H1 (cell line): ENCODE measurements at regions not wholly inside any gene's neighbourhood (a gene's known extent, or its start where the extent isn't known, plus 50 kb on each side); places are given as distances from the start of the nearest gene placed in this dataset.

ENCODE experiments used
- CTCF ChIA-PET: fragments of 300-600 bp; sonication (Branson Sonifier 250); formaldehyde crosslinking; loops from one replicate; lab custom pipeline; 2021; ENCODE audit not compliant: partially characterized antibody; lab: Charles Lee
- POLR2A ChIA-PET: fragments of 300-600 bp; sonication (Branson Sonifier 250); formaldehyde crosslinking; loops from one replicate; lab custom pipeline; 2021; ENCODE audit warnings: inconsistent platforms; ENCODE audit not compliant: partially characterized antibody; lab: Charles Lee
- DNase-seq, 2 experiments: peaks; one replicate each; pipeline versions ENCODE4 v3.0.0 to v3.0.0-alpha.2; 2010 to 2022; ENCODE audit warnings: low spot score in 2 of 2, low read depth in 1 of 2, mixed read lengths in 1 of 2
- FAIRE-seq: peaks from 2 replicates; lab custom pipeline; 2011; peaks lifted over from hg19 to GRCh38; lab: Jason Lieb, UNC
- H2AFZ ChIP-seq: 2 replicates; pipeline ENCODE4 v1.8.1; 2012; ENCODE audit warnings: low read length, inconsistent platforms
- H2AK5ac ChIP-seq: 2 replicates; pipeline ENCODE4 v1.6.1; 2013; ENCODE audit warnings: low read depth, low read length
- H2BK120ac ChIP-seq: replicated peaks from 2 replicates; pipeline ENCODE3; 2013; ENCODE audit warnings: low read depth, low read length, inconsistent platforms
- H2BK12ac ChIP-seq: 2 replicates; pipeline ENCODE4 v1.6.1; 2013; ENCODE audit warnings: low read depth, low read length
- H2BK15ac ChIP-seq: 2 replicates; pipeline ENCODE4 v1.6.1; 2013; ENCODE audit warnings: low read length
- H2BK20ac ChIP-seq: 2 replicates; pipeline ENCODE4 v1.6.1; 2013; ENCODE audit warnings: low read length
- H2BK5ac ChIP-seq: 2 replicates; pipeline ENCODE4 v1.6.1; 2013; ENCODE audit warnings: low read depth, low read length
- H3K14ac ChIP-seq: 2 replicates; pipeline ENCODE4 v1.6.1; 2013; ENCODE audit warnings: inconsistent platforms; ENCODE audit not compliant: insufficient read length
- H3K18ac ChIP-seq: 2 replicates; pipeline ENCODE4 v1.6.1; 2013; ENCODE audit warnings: low read length; ENCODE audit errors: extremely low read depth
- H3K23ac ChIP-seq: 2 replicates; pipeline ENCODE4 v1.6.1; 2013; ENCODE audit warnings: inconsistent platforms; ENCODE audit not compliant: insufficient read length
- H3K23me2 ChIP-seq: 2 replicates; pipeline ENCODE4 v1.6.1; 2013; ENCODE audit warnings: low read depth, low read length
- H3K27ac ChIP-seq: 2 replicates; pipeline ENCODE4 v1.6.1; 2011; ENCODE audit warnings: low read depth, low read length, inconsistent platforms
- H3K27me3 ChIP-seq, 4 experiments: replicated peaks in 1 of 4; 1 replicate in 1 of 4; 2 replicates in 3 of 4; pipeline versions ENCODE4 v1.6.1 to v1.8.1; 2011 to 2013; ENCODE audit warnings: low read length in 3 of 4, mild to moderate bottlenecking in 3 of 4, inconsistent platforms in 2 of 4, mixed read lengths in 2 of 4, moderate library complexity in 1 of 4; ENCODE audit not compliant: control insufficient read depth in 3 of 4, insufficient read depth in 3 of 4; ENCODE audit errors: extremely low read depth in 1 of 4
- H3K36me3 ChIP-seq, 4 experiments: 2 replicates each; pipeline versions ENCODE4 v1.6.1 to v1.8.1; 2011 to 2013; ENCODE audit warnings: mild to moderate bottlenecking in 4 of 4, low read length in 3 of 4, moderate library complexity in 2 of 4, control low read depth in 1 of 4, inconsistent platforms in 1 of 4; ENCODE audit not compliant: insufficient read depth in 4 of 4, control insufficient read depth in 2 of 4
- H3K4ac ChIP-seq: replicated peaks from 2 replicates; pipeline ENCODE3; 2013; ENCODE audit warnings: low read length, low read depth, mixed read lengths, inconsistent platforms; ENCODE audit not compliant: insufficient read length
- H3K4me1 ChIP-seq, 4 experiments: replicated peaks in 1 of 4; 1 replicate in 1 of 4; 2 replicates in 3 of 4; pipeline versions ENCODE4 v1.6.1 to v1.8.1; 2011 to 2013; ENCODE audit warnings: low read length in 3 of 4, inconsistent platforms in 2 of 4, mixed read lengths in 1 of 4; ENCODE audit not compliant: insufficient read depth in 4 of 4, control insufficient read depth in 3 of 4
- H3K4me2 ChIP-seq, 2 experiments: 2 replicates each; pipeline versions ENCODE4 v1.6.1 to v1.8.1; 2011 to 2013; ENCODE audit warnings: low read depth in 2 of 2, low read length in 2 of 2, control low read depth in 1 of 2, inconsistent platforms in 1 of 2, mild to moderate bottlenecking in 1 of 2; ENCODE audit not compliant: insufficient read depth in 1 of 2
- H3K4me3 ChIP-seq, 4 experiments: fragments of 200-600, 300-600 bp in 1 of 4; sonication (generic), shearing (Covaris generic), sonication (Bioruptor Twin) in 1 of 4; 2 replicates each; pipeline versions ENCODE4 v1.5.1 to v1.8.1; 2011 to 2016; ENCODE audit warnings: low read length in 4 of 4, low read depth in 3 of 4, control low read depth in 2 of 4, inconsistent platforms in 2 of 4, mild to moderate bottlenecking in 2 of 4, mixed read lengths in 1 of 4, moderate library complexity in 1 of 4; ENCODE audit not compliant: insufficient read depth in 2 of 4; ENCODE audit errors: extremely low read depth in 1 of 4
- H3K56ac ChIP-seq: replicated peaks from 2 replicates; pipeline ENCODE3; 2013; ENCODE audit warnings: low read depth, mild to moderate bottlenecking, mixed read lengths, low read length, inconsistent platforms; ENCODE audit not compliant: insufficient read length
- H3K79me1 ChIP-seq: 2 replicates; pipeline ENCODE4 v1.6.1; 2013; ENCODE audit warnings: low read depth, low read length, control low read depth
- H3K79me2 ChIP-seq, 2 experiments: 2 replicates each; pipeline versions ENCODE4 v1.6.1 to v1.8.1; 2012 to 2013; ENCODE audit warnings: low read length in 2 of 2, mild to moderate bottlenecking in 2 of 2, inconsistent platforms in 1 of 2; ENCODE audit not compliant: insufficient read depth in 2 of 2, control insufficient read depth in 1 of 2
- H3K9ac ChIP-seq, 4 experiments: replicated peaks in 1 of 4; 1 replicate in 1 of 4; 2 replicates in 3 of 4; pipeline versions ENCODE4 v1.6.1 to v1.8.1; 2011 to 2013; ENCODE audit warnings: low read depth in 3 of 4, low read length in 3 of 4, control low read depth in 2 of 4, mild to moderate bottlenecking in 2 of 4, moderate library complexity in 2 of 4, inconsistent platforms in 1 of 4; ENCODE audit errors: extremely low read depth in 1 of 4
- H3K9me3 ChIP-seq, 2 experiments: 2 replicates each; pipeline versions ENCODE4 v1.6.1 to v1.8.1; 2012 to 2013; ENCODE audit warnings: mild to moderate bottlenecking in 2 of 2, moderate library complexity in 2 of 2, control low read depth in 1 of 2, inconsistent platforms in 1 of 2, low read depth in 1 of 2, low read length in 1 of 2, mixed read lengths in 1 of 2; ENCODE audit not compliant: insufficient read depth in 2 of 2
- H4K20me1 ChIP-seq, 2 experiments: replicated peaks in 1 of 2; 2 replicates each; pipeline versions ENCODE3 to v1.8.1; 2011 to 2013; ENCODE audit warnings: inconsistent platforms in 2 of 2, low read length in 2 of 2, mild to moderate bottlenecking in 1 of 2; ENCODE audit not compliant: insufficient read depth in 2 of 2, control insufficient read depth in 1 of 2
- H4K5ac ChIP-seq: 2 replicates; pipeline ENCODE4 v1.6.1; 2013; ENCODE audit warnings: low read length, low read depth, mixed read lengths, inconsistent platforms; ENCODE audit not compliant: insufficient read length
- H4K8ac ChIP-seq: 2 replicates; pipeline ENCODE4 v1.8.0; 2013; ENCODE audit warnings: mild to moderate bottlenecking, moderate library complexity, low read length, inconsistent platforms; ENCODE audit not compliant: insufficient read depth; ENCODE audit errors: extremely low read depth
- H4K91ac ChIP-seq: replicated peaks from 2 replicates; pipeline ENCODE3; 2013; ENCODE audit warnings: low read length, mixed read lengths, inconsistent platforms; ENCODE audit not compliant: insufficient read length
- CBX5 ChIP-seq: fragments of 300-800, 300-1000 bp; sonication (generic); IDR thresholded peaks from 2 replicates; pipeline ENCODE4 v1.7.1; 2016; ENCODE audit warnings: antibody characterized with exemption, low read length, low read depth
- CEBPB ChIP-seq: IDR thresholded peaks from 2 replicates; pipeline ENCODE4 v1.6.1; 2012; ENCODE audit warnings: low read depth, low read length
- CHD1 ChIP-seq: IDR thresholded peaks from 2 replicates; pipeline ENCODE4 v1.6.1; 2012; ENCODE audit warnings: low read depth, low read length, improper control_type of control experiment
- EP300 ChIP-seq, 2 experiments: IDR thresholded peaks; 1 replicate in 1 of 2; 2 replicates in 1 of 2; pipeline ENCODE4 v1.6.1; 2011 to 2012; ENCODE audit warnings: low read depth in 2 of 2, low read length in 2 of 2, mild to moderate bottlenecking in 2 of 2, borderline replicate concordance in 1 of 2, inconsistent platforms in 1 of 2, moderate library complexity in 1 of 2
- GTF2F1 ChIP-seq: IDR thresholded peaks from 2 replicates; pipeline ENCODE4 v1.6.1; 2012; ENCODE audit warnings: low read depth, low read length, improper control_type of control experiment, borderline replicate concordance
- HDAC2 ChIP-seq, 2 experiments: fragments of 300-600 bp in 1 of 2; sonication (generic) in 1 of 2; IDR thresholded peaks; 2 replicates each; pipeline ENCODE4 v1.6.1; 2011 to 2012; ENCODE audit warnings: low read depth in 2 of 2, low read length in 2 of 2, mild to moderate bottlenecking in 2 of 2, moderate library complexity in 2 of 2, borderline replicate concordance in 1 of 2, inconsistent platforms in 1 of 2
- HDAC6 ChIP-seq: IDR thresholded peaks from one replicate; pipeline ENCODE4 v1.7.1; 2012; ENCODE audit warnings: low read depth, mild to moderate bottlenecking, inconsistent platforms, low read length, moderate library complexity
- SAP30 ChIP-seq: fragments of 300-600 bp; sonication (generic); IDR thresholded peaks from 2 replicates; pipeline ENCODE4 v1.7.1; 2012; ENCODE audit warnings: low read length, moderate library complexity, mild to moderate bottlenecking, inconsistent platforms; ENCODE audit not compliant: insufficient read depth, insufficient replicate concordance
- TAF7 ChIP-seq: optimal IDR thresholded peaks from 2 replicates; pipeline ENCODE3; 2011; ENCODE audit warnings: low read depth, mild to moderate bottlenecking, inconsistent platforms, low read length, moderate library complexity, borderline replicate concordance
- ZNF274 ChIP-seq: IDR thresholded peaks from 2 replicates; pipeline ENCODE4 v1.7.0; 2012; ENCODE audit warnings: low read length, borderline replicate concordance; ENCODE audit errors: extremely low read depth
- WGBS, 2 experiments: shearing (Covaris generic) in 1 of 2; methylation state at CpG; one replicate each; pipeline versions ENCODE4 v1.1.6 to v1.1.7; 2013 to 2015; ENCODE audit warnings: low lambda C conversion rate in 2 of 2, mixed read lengths in 2 of 2, inconsistent platforms in 1 of 2, low coverage in 1 of 2, missing lambda C conversion rate in 1 of 2; ENCODE audit not compliant: insufficient replicate concordance in 2 of 2, insufficient coverage in 1 of 2, insufficient read length in 1 of 2; ENCODE audit errors: extremely low coverage in 1 of 2, missing lambda C conversion rate in 1 of 2; 5-methylcytosine and 5-hydroxymethylcytosine counted together
- TF ChIP-seq, protein P1 (sequence below): IDR thresholded peaks from 2 replicates; pipeline ENCODE4 v1.6.1; 2012; ENCODE audit warnings: inconsistent platforms
- TF ChIP-seq, protein P2 (sequence below): IDR thresholded peaks from 2 replicates; pipeline ENCODE4 v1.6.1; 2011; ENCODE audit warnings: low read depth, mild to moderate bottlenecking, low read length; ENCODE audit not compliant: insufficient read depth

DNA sequence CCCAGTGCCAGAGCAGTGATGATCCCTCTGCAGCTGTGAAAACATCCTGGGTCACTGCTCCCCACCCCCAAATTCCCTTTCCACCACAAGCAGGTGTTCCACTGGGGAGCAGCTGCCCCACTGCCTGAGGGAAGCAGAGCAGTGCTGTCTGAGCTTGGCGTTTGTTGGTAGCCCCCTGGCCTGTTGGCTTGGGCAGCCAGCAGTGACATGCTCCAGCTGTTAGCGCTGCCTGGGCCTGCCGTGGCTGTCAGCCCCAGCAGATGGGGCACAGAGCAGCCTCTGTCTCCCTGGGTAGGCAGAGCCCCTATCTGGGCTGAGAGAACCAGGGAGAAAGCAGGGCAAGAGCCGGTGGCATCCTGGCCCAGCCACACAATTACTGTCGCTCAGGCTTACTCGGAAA is 247.7 kb downstream of the GLI2 start:
- WGBS, 2 experiments: 82% methylated on average over 6 of the region's 6 CpGs; no CpG with 5 or more reads in 1 of the 2 experiments
- no peak for TF ChIP-seq ZNF274
- TF ChIP-seq, protein P1, sequence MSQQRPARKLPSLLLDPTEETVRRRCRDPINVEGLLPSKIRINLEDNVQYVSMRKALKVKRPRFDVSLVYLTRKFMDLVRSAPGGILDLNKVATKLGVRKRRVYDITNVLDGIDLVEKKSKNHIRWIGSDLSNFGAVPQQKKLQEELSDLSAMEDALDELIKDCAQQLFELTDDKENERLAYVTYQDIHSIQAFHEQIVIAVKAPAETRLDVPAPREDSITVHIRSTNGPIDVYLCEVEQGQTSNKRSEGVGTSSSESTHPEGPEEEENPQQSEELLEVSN: no peak
- no peak for TF ChIP-seq EP300 (IDR thresholded peaks at IDR 0.05; ENCODE audit: borderline replicate concordance in 1 of 2, low read depth in 2 of 2, low read length in 2 of 2)
- TF ChIP-seq TAF7: no peak
- no peak for TF ChIP-seq CHD1
- no peak for TF ChIP-seq CEBPB
- TF ChIP-seq, protein P2, sequence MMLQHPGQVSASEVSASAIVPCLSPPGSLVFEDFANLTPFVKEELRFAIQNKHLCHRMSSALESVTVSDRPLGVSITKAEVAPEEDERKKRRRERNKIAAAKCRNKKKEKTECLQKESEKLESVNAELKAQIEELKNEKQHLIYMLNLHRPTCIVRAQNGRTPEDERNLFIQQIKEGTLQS: no peak
- TF ChIP-seq HDAC6: no peak
- TF ChIP-seq CBX5: no peak
- TF ChIP-seq HDAC2 (IDR thresholded peaks at IDR 0.05; ENCODE audit: borderline replicate concordance in 1 of 2, low read depth in 2 of 2, low read length in 2 of 2): no peak
- no peak for TF ChIP-seq SAP30
- no peak for TF ChIP-seq GTF2F1

More for the DNA sequence above, 247.7 kb downstream of the GLI2 start:
- Histone ChIP-seq H3K4me2 (no peak overlapping the region), H3K23ac (no peak overlapping the region), H3K18ac (no peak overlapping the region), H3K23me2 (no peaks in the 10 kb centered on the region), H2AK5ac (no peak overlapping the region), H3K14ac (no peak overlapping the region), H3K27me3 (no peaks in the 10 kb centered on the region), H4K5ac (no peak overlapping the region), H4K8ac (no peak overlapping the region), H2BK5ac (no peak overlapping the region), H4K20me1 (peaks cover 8 to 10% of the 10 kb centered on the region in 2 experiments), H3K9me3 (no peaks in the 10 kb centered on the region), H3K4me3 (no peak overlapping the region), H3K79me2 (no peaks in the 10 kb centered on the region), H3K36me3 (peaks cover 16 to 67% (median 51%) of the 10 kb centered on the region in 4 experiments; a peak in 7 of 8 replicates), H2BK20ac (no peak overlapping the region), H3K27ac (no peak overlapping the region), H3K9ac (no peak overlapping the region), H2AFZ (no peak overlapping the region), H2BK15ac (no peak overlapping the region), H3K79me1 (peaks cover 3% of the 10 kb centered on the region; the same call in 1 of the 2 replicates), H3K4ac (no peak overlapping the region), H3K4me1 (0 out of 7 replicates have a peak, but pooled peaks cover 0 to 2% (median 0%) of the 10 kb centered on the region in 4 experiments), H4K91ac (no peak overlapping the region), H3K56ac (no peak overlapping the region), H2BK12ac (no peak overlapping the region), H2BK120ac (no peak overlapping the region)
- FAIRE-seq: no peak
- no peak for DNase-seq
- POLR2A ChIA-PET: interaction anchor here (0.9 kb wide), 1 partner anchor 92 kb away, joined by 3 read pairs; no protein-coding TSS in a partner anchor
- CTCF ChIA-PET: interaction anchor here (0.9 to 2.2 kb wide), 7 partner anchors 9 to 283 kb away, joined by 3 to 7 read pairs (median 3); no protein-coding TSS in a partner anchor
